Hematopoietic multipotent progenitor cell treated with erythropoietin and hydrocortisone succinate and interleukin-3 and kit ligand, for 17 days (in vitro differentiated cells): ENCODE measurements at regions not wholly inside any gene's neighbourhood (a gene's known extent, or its start where the extent isn't known, plus 50 kb on each side); places are given as distances from the start of the nearest gene placed in this dataset.

Source experiments
- DNase-seq: peaks from one replicate; pipeline ENCODE4 v3.0.0-alpha.2; 2015; ENCODE audit warnings: low spot score

DNA sequence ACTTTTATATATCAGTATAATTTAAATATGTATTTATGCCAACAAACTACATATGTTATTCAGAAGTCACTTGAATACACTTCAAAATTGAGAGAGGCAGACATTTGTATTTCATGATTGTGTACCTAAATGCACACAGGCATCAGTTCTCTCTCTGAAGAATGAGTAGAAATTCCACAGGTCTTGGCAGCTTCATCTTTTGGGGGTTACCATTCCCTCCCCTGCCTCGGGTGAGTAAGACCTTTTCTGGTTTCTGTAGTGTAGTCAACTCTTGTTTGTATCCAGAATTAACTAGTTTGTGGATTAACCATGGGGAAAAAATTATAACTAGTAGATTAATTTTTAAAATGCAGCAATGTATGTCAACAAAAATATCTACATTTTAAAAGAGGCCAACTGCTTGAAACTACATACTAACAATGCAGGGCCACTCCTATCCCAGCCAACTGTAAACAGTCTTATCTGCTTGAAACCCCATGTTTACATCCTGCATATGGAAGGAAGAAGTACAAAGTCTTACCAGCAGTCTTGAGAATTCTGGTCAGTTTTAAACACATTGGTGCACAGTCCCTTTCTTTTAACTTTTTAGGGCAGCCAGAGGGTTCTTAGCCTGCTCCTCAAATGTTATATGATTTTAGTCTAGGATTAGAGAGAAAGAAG lies 339.6 kb upstream of the KIF2A start:
- DNase-seq = no peak

DNA sequence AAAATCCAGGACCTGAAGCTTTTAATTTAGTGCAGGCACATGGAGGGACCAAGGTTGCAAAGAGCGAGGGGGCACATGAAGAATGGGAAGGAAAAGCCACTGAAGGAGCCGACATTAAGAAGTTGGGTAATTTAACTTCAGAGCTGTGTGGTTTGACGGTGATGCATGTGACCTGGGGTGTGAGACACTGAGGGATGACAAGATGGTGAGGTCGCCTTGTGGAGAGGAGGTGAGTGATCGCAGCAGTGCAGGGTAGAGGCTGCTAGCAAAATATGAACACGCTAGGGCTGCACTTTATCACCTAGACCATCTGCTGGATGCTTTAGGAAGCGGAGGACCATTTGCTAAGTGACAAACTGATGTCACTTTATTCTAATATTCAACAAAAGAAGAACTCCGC lies 339.0 kb upstream of the KIF2A start:
- DNase-seq = no peak

DNA sequence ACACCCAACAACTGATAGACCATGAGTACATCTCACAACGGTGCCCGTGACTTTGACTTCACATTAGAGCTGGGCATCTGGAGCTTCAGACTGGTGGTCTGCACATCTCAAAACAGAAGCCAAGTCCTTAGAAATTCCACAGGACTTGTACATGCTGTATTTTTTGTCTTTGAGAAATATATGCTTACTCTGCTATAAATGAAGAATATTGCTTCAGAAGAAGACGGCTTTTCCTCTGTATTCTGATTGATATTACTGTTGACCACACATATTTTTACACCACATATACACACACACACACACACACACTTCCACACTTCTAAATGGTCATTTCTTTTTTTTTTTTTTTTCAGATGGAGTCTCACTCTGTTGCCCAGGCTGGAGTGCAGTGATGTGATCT lies 338.3 kb upstream of the KIF2A start:
- DNase-seq = no peak

DNA sequence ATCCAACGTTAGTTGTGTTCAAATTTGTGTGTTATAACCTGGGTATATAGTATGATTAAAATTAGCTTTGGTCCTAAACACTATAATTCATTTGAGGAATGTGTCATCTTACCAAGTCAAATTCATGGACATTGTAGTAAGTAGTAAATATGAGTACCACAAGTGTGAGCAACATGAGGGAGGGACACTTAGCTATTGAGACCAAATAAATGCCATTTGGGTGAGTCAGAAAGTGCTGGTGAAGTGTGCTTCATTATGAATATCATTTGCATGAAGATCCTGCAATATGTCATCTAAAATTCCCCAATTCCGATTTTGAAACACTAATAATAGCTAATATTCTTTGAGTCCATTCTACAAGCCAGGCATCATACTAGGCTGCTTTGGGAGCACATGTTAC lies 336.7 kb upstream of the KIF2A start:
- no peak for DNase-seq

DNA sequence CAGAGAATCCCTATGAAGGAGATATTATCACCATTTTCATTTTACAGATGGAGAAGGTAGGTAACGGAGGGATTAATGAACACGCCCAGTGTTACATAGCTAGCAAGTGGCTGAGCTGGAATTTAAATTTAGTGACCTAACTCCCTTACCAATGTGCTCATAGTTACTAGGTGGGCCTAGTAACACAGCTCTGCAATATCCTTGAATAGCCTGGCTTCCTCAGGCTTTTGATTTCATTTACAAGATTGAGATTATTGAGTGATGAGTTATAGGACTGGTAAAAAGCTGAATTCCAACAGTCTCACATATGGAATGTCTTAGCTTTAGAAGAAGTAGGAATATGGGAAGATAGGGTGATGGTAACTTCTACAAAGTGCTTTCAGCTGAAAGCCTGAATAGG lies 336.3 kb upstream of the KIF2A start:
- DNase-seq = no peak

DNA sequence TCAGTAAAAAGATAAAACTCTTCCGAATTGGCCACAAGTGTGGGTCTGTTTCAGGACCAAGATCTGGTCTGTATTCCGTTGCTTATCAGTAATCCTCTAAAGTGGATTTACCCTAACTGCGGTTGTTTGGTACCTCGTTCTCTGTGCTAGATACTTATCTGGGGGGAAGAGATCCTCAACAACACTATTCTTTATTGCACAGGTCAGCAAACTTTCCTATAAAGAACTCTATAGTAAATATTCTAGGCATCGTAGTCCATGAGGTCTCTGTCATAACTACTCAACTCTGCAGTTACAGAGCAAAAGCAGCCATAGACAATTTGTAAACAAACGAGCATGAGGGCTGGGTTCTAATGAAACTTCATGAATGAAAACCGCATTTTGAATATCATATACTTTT lies 335.8 kb upstream of the KIF2A start:
- DNase-seq = no peak

DNA sequence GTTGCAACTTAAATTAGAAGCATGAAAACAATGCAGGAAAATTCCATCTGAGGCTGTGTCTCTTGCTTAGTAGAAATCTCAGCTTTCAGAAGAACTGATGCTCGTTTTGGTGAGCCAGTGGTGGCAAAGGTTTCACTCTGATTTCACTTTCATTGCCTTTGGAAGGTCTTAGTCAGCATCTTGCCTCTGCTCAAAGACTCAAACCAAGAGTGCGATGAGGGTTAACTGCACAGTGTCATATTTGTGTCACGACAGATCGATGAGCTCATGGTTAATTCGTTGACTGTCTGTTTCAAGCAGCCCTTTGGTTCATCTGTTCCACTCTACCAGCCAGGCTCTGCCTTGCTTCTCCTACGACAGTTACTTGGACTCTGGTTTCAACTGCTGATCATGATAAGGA lies 331.3 kb upstream of the KIF2A start:
- no peak for DNase-seq

DNA sequence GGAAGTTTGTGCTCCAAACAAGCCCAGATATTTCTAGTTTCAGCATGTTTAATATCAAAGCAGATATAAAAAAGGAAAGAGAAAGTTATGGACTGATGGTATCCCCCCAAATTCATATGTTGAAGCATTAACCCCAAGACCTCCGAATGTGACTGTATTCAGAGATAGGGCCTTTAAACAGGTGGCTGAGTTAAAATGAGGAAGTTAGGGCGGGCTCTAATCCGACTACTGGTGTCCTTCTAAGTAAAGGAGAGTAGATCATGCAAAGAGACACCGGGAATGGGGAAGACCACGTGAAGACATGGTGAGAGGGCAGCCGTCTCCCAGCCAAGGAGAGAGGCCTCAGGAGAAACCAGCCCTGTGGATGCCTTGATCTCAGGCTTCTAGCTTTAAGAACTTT lies 324.1 kb upstream of the KIF2A start:
- no peak for DNase-seq

DNA sequence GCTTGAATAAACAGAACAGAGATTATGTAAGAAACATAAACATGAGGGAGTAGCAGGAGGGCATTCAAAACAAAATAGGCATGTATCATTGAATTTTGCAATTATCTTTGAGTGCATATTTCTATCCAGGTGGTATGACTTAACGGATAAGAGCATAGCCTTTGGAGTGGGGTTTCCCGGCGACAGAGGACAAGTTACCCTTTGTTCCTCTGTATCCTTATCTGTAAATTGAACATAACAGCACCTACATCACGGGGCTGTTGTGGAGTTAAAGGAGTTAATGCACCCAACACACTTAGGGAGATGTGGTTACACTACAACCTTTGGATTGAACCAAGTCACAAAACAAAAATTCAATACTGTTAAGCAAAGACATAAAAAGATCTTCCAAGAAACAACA lies 314.6 kb upstream of the KIF2A start:
- DNase-seq = no peak

DNA sequence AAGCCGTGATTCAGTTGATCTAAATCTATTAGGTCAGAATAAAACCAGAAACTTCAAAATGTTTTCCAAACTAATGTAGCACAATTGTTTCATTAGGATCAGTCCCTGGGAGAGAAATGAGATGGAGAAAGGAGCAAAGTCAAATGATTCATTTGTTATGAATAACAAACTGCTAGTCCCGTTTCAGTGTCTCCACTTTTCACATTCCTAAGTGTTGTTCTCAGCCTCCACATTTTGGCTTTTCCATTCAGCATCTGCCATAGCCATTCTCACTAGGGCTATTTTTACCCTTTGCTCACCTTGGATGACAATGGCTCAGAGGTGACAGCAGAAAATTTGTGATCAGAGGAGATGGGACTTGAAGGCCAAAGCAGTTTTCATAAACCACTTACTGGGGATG lies 314.1 kb upstream of the KIF2A start:
- DNase-seq = no peak

DNA sequence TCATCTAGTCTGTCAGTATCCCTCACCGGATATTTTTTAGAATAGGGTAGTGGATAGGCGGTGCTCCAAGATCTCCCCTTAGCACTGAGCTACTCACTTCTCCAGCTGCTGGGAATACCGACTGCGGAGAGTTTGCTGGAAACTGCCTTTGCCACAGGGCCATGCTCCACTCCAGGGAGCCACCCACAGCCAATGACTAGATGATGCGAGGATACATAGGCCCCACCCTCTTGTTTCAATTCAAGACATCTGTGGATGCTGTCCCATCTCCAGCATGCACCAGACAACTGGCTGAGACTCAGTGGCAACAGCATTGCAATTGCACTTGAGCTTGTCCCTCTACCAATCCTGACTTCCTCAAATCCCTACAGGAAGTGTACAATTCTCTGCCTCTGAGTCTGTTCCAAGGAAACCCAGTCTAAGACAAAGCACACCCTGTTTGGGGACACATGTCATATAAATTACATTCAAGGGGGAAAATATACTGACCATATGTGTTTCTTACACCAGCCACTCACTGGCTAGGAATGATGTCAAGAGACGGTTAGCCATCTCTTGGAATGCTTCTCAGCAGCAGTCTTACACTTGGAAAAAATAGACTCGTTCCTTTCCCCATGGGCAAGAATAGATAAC lies 312.6 kb upstream of the KIF2A start:
- DNase-seq = no peak

DNA sequence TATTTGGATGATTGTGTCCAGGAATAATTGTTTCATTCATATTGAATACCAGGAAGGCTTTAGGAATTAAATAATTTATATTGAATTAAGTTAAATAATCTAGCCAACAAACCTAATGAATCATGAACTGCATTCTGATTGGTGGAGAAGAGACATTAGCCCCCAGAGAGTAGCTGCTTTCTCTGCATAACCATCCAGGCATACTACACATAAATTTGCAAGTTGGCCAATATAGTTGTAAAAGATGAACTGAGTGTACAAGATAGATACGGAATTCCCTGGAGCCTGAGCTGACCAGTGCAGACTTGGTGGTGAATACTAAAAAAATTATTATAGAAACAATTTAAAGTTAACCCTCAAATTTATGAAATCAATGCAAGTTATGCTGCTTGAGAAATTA lies 311.8 kb upstream of the KIF2A start:
- DNase-seq = no peak

DNA sequence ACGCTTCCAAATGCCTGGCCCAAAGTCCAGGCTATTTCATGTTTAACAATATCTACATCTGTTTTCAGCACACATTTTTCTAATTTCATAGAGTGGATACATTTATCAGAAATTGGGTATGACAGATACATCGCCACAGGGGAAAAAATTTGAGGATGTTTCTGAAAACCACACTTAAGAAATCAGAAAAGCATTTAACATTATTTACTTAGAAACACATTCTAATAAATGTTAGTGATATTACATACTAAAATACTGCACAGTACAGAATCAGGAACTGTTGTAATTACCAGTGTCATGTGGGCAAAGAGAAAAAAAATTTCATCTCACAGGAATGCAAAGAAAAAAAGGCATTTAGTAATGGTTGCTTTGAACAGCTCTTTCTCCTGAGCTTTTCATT lies 310.5 kb upstream of the KIF2A start:
- no peak for DNase-seq

DNA sequence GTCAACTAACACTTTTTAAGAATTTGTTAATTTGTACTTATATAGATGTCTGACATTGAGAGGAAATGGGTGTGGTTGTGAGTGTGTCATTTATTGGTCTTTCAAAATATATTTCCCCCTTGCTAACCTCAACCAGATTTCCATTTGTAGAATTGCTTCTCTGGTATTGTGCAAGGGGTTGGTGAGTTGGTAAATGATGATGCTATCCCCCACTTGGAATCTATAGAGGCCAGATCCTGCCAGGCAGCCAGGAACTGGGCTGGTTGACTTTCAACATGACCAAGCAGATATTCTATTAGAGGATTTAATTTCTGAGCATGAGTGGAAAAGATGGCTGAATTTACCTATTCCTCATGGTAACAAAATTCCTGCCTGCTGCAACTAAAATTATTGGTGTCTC lies 306.6 kb upstream of the KIF2A start:
- DNase-seq = no peak

DNA sequence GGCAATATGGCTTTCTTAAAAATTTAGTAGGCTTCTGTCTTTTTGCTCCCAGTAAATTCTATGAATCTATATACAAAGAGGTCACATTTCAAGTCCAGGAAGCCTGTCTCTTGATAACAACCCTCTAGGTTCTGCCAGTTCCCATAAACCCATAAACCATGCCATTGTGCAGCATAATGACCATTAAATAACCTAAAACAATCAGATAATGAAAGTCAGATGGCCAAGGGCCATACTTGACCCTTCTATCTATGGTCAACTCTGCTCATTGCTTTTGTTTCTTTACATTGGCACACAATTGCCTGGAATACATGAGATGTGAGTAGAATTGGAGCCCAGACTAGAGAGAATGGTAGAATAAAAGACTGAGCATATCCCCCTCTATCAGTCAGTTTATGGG lies 305.4 kb upstream of the KIF2A start:
- DNase-seq = no peak

DNA sequence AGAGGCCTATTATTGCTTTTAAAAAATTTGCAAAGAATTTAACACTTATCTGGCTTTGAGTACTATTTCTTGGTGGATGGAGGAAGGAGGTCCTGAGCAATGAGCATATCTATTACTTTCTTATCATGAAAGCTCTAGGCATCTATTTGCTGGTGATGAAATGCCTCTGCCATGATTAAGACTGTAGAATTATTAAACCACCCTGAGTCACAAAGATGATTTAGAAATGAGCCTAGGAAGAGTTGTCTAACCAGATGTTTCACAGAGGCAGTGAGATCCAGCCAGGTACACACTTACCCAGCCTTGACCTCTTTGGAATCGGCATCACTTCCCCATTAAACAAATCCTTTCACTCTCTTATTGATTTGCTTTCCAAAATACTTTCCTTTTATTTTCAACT lies 304.4 kb upstream of the KIF2A start:
- no peak for DNase-seq

DNA sequence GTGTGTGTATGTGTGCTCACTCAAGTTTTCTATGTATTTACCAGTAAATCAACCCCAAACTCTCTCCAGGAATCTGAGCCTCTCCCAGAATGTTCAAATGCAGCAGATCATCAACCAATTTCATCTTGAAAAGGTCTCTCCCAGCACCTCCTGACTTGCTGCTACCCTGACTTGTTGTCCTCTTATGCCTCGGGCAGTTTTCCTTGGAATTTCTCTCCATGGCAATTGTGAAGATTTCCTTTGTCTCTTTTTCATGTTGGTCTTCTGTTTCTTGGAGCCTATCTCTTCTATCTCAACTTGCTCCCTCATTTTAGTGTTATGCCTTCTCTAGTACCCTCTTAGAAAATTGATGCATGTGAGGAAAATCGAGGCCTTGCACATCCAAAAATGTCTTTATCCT lies 303.6 kb upstream of the KIF2A start:
- DNase-seq = no peak

DNA sequence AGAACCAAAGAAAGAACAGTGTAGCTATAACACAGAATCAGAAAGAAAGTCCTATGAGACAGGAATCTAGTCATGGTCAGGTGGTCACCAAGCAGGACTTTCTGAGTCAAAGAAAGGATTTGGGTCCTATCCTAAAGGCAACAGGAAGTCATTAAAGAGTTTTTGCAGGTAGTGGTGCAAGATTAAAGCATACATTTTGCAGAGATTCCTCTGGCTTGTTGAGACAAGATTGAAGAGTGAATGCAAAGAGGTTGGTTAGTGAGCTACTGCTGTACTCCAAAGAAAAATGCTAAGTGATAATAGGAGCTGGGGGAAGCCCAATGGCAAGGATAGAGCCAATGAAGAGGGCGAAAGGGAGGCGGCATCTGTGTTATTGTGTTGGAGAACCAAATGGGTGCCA lies 300.5 kb upstream of the KIF2A start:
- no peak for DNase-seq

DNA sequence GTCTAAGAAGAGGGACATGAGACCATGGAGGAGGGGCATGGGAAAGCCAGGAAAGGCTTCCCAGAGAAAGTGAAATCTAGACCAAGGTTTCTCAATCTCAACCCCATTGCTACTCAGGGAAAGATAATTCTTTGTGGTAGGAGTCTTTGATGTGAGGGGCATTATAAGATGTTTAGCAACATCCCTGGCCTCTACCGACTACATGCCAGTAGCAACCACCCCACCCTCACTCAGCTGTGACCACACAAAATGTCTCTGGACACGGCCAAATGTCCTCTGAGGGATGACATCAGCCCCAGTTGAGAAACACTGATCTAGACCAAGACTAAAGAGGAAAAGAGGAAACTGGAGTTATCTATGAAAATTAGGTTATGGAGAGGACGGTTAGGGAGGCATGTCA lies 298.5 kb upstream of the KIF2A start:
- no peak for DNase-seq

DNA sequence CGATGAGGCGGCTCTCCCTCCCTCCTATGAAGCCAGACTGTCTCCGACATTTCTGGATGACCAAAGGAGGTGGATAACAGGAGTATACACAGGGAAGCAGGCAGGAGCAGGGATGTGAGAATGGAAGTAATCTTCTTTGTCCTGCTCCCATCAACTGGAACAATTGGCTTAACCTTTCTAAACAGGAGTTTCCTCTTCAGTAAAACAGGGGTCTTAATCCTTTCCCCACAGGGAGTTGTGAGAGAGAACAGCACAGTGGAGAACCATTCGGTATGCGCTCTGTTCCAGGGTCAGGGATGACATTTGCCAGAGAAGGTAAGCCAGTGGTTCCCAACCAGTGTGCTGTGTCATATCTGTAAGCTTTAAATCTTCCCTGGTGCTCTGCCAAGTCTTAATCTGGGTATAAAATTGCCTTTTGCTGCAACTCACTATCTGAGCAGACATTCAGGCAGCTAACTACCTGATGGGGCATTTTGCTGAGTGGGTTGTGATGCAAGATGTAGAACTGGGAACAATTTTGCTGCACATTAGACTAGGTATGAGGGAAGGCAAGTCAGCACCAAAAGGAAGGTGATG lies 294.8 kb upstream of the KIF2A start:
- no peak for DNase-seq

DNA sequence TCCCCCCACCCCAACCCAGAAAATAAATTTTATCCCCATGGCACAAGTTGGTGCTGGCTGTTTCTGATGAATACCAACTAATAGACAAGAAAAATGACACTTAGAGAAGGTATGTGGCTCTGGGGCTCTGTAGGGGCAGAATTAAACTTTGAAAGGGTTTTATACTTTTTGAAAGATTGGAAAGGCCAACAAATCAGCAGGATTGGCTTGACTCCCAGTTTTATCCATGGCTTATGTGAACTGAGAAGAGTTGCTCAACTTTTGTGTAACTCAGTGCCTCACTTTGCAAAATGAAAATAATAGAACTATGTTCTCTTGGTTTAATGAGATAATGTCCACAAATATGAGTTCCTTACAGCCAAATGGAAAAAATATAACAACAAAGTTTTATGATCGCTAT lies 288.9 kb upstream of the KIF2A start:
- no peak for DNase-seq

DNA sequence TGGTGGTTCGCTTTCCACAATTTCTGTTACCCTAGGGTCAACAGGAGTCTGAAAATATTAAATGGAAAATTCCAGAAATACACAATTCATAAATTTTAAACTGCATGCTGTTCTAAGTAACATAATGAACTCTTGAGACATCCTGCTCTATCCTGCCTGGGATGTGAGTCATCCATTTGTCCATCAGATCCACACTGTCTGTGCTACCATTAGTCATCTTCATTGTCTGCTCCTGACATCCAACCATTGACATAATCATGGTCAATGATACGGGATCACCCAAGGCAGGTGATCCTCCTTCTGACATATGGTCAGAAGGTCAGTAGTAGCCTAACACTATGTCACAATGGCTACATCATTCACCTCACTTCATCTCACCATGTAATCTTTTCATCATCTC lies 276.7 kb upstream of the KIF2A start:
- no peak for DNase-seq

DNA sequence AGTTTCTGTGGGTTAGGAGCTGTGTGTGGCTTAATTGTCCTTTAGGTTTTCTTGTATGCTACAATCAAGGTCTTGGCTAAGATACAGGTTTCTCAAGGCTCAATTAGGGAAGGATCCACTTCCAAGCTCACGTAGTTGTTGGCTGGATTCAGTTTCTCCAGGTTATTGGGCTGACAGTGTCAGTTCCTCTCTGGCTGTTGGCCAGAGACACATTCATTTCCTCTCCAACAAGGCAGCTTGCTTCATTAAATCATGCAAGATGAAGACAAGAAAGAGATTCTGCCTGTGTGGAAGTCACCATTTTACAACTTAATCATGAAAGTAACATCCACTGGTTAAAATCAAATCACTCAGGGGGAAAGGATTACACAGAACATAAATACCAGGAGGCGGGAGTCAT lies 275.7 kb upstream of the KIF2A start:
- no peak for DNase-seq

DNA sequence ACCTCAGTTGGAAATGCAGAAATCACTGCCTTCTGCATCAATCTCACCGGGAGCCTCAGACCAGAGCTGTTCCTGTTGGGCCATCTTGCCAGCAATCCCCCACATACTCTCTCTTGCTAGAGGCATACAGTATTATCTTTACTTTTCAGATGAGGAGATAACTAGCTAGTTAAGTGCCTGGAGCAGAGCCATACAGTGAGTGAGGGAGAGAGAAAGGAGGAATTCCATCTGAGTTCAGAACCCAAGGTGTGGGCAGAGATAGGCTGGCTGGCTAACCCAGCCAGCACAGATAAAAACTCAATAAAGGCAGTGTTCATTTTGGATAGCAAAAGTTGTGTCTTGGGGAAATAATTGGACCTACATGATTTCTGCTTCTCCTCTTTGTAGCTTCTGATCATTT lies 268.0 kb upstream of the KIF2A start:
- no peak for DNase-seq
